ENCODE measurements at regions not wholly inside any gene's neighbourhood (a gene's known extent, or its start where the extent isn't known, plus 50 kb on each side); places are given as distances from the start of the nearest gene placed in this dataset.

GRCh38 chrX:10310511-10310910 lies 153.7 kb downstream of the CLCN4 start:
- TF ChIP-seq CTCF (IDR thresholded peaks at IDR 0.05): no peak
- no peak for TF ChIP-seq POLR2A (IDR thresholded peaks at IDR 0.05)

Measured in upper lobe of left lung (tissue), 4 donors.